GM21528 (cell line): ENCODE measurements at regions not wholly inside any gene's neighbourhood (a gene's known extent, or its start where the extent isn't known, plus 50 kb on each side); places are given as distances from the start of the nearest gene placed in this dataset.

Experiments used
- ATAC-seq: cut with Tn5 transposase; IDR thresholded peaks from one replicate; pipeline ENCODE4 v1.9.1; 2021; ENCODE audit warnings: mild to moderate bottlenecking, moderate library complexity; ENCODE audit not compliant: unreplicated experiment, low FRiP score

- ATAC-seq, result no peak
Observed at GRCh38 chr13:50299546-50300249, 284.5 kb downstream of the KCNRG start.

- no peak for ATAC-seq
Observed at GRCh38 chr13:50303963-50304721, 288.9 kb downstream of the KCNRG start.

- ATAC-seq, result no peak
Observed at GRCh38 chr13:50306156-50306555, 290.9 kb downstream of the KCNRG start.

- no peak for ATAC-seq
Observed at GRCh38 chr13:50309318-50309717, 294.1 kb downstream of the KCNRG start.

GRCh38 chr13:50309882-50310594 is 294.8 kb downstream of the KCNRG start:
- ATAC-seq, result no peak

GRCh38 chr13:50310734-50311133 is 295.5 kb downstream of the KCNRG start:
- no peak for ATAC-seq

- no peak for ATAC-seq
Observed at GRCh38 chr13:50318887-50319286, 303.6 kb downstream of the KCNRG start.

GRCh38 chr13:50319635-50320255 is 304.5 kb downstream of the KCNRG start:
- ATAC-seq, result no peak

- ATAC-seq, result no peak
Observed at GRCh38 chr13:50320271-50320862, 305.1 kb downstream of the KCNRG start.

GRCh38 chr13:50322006-50322405 is 306.8 kb downstream of the KCNRG start:
- no peak for ATAC-seq

- no peak for ATAC-seq
Observed at GRCh38 chr13:50323440-50324065, 308.3 kb downstream of the KCNRG start.

- no peak for ATAC-seq
Observed at GRCh38 chr13:50326271-50326670, 311.0 kb downstream of the KCNRG start.

GRCh38 chr13:50326811-50327210 is 311.6 kb downstream of the KCNRG start:
- ATAC-seq, result no peak

GRCh38 chr13:50334115-50334778 is 319.0 kb downstream of the KCNRG start:
- ATAC-seq, result no peak

- no peak for ATAC-seq
Observed at GRCh38 chr13:50334944-50335343, 319.7 kb downstream of the KCNRG start.

- no peak for ATAC-seq
Observed at GRCh38 chr13:50339271-50339670, 324.0 kb downstream of the KCNRG start.

GRCh38 chr13:50340146-50340545 is 324.9 kb downstream of the KCNRG start:
- ATAC-seq, result no peak

GRCh38 chr13:50340551-50341287 is 325.5 kb downstream of the KCNRG start:
- ATAC-seq, result no peak

- ATAC-seq, result no peak
Observed at GRCh38 chr13:50341526-50341925, 326.3 kb downstream of the KCNRG start.
